Tibial artery (tissue), 4 donors: ENCODE measurements at regions not wholly inside any gene's neighbourhood (a gene's known extent, or its start where the extent isn't known, plus 50 kb on each side); places are given as distances from the start of the nearest gene placed in this dataset.

ENCODE experiments used
- DNase-seq, 2 donors: peaks; one replicate each; pipeline ENCODE4 v3.0.0-alpha.2; 2019
- H3K27ac ChIP-seq, 2 donors: fragments of 200-600 bp; sonication (generic) in 1 of 2; 1 replicate in 1 of 2; 2 replicates in 1 of 2; pipeline ENCODE4 v1.5.1; 2018 to 2019; ENCODE audit warnings: mild to moderate bottlenecking in 1 of 2
- H3K27me3 ChIP-seq, 2 donors: fragments of 200-600 bp; sonication (generic) in 1 of 2; one replicate each; pipeline versions ENCODE4 v1.5.1 to v1.6.0; 2016 to 2019
- H3K36me3 ChIP-seq, 3 donors: fragments of 200-600 bp; sonication (generic) in 2 of 3; one replicate each; pipeline ENCODE4 v1.5.1; 2016 to 2019; ENCODE audit warnings: mild to moderate bottlenecking in 2 of 3
- H3K4me1 ChIP-seq, 4 donors: fragments of 200-600 bp; sonication (generic) in 2 of 4; 1 replicate in 3 of 4; 2 replicates in 1 of 4; pipeline ENCODE4 v1.5.1; 2016 to 2019
- H3K4me3 ChIP-seq, 2 donors: fragments of 200-600 bp; sonication (generic) in 1 of 2; 1 replicate in 1 of 2; 2 replicates in 1 of 2; pipeline ENCODE4 v1.5.1; 2018 to 2019; ENCODE audit warnings: mild to moderate bottlenecking in 2 of 2
- H3K9me3 ChIP-seq, 3 donors: fragments of 200-600 bp; sonication (generic) in 1 of 3; one replicate each; pipeline ENCODE4 v1.5.1; 2016 to 2019
- CTCF ChIP-seq, 2 experiments: fragments of 200-600 bp in 1 of 2; fragments of 450-650 bp in 1 of 2; IDR thresholded peaks; one replicate each; pipeline ENCODE4 v1.5.1; 2017 to 2019; ENCODE audit warnings: antibody characterized with exemption in 2 of 2, mild to moderate bottlenecking in 1 of 2, moderate library complexity in 1 of 2
- intact Hi-C: fragments of 100-400 bp; cut with DNase I; formaldehyde crosslinking; loops from one replicate; pipeline ENCODE4 v1.15.0; 2023; ENCODE audit warnings: low total_unique reads

GRCh38 chr2:9107168-9108025, 99.2 kb upstream of the ASAP2 start:
- no peak overlapping the region for H3K27ac ChIP-seq
- intact Hi-C loops = no loop called here

GRCh38 chr2:9106338-9107167, 100.1 kb upstream of the ASAP2 start:
- H3K27ac ChIP-seq = no peak overlapping the region
- H3K27me3 ChIP-seq = no peaks in the 10 kb centered on the region
- TF ChIP-seq CTCF (IDR thresholded peaks at IDR 0.05) = no peak
- DNase-seq = no peak
- H3K4me1 ChIP-seq = peaks cover 0 to under 1% (median 0%) of the 10 kb centered on the region in 4 donors
- intact Hi-C loops = no loop called here
- H3K36me3 ChIP-seq = no peaks in the 10 kb centered on the region
- no peaks in the 10 kb centered on the region for H3K9me3 ChIP-seq
- no peak overlapping the region for H3K4me3 ChIP-seq

More at GRCh38 chr2:9107168-9108025, 99.2 kb upstream of the ASAP2 start:
- no peak for DNase-seq
- Histone ChIP-seq H3K27me3 (no peaks in the 10 kb centered on the region), H3K4me1 (peaks cover 0 to 8% (median 4%) of the 10 kb centered on the region in 4 donors), H3K4me3 (no peak overlapping the region), H3K36me3 (no peaks in the 10 kb centered on the region), H3K9me3 (no peaks in the 10 kb centered on the region)
- no peak for TF ChIP-seq CTCF (IDR thresholded peaks at IDR 0.05)

GRCh38 chr2:9105601-9106337, 100.8 kb upstream of the ASAP2 start:
- no peak for TF ChIP-seq CTCF (IDR thresholded peaks at IDR 0.05)
- no peaks in the 10 kb centered on the region for H3K4me1 ChIP-seq
- no peak for DNase-seq
- H3K4me3 ChIP-seq = no peak overlapping the region
- H3K27me3 ChIP-seq = no peaks in the 10 kb centered on the region
- H3K27ac ChIP-seq = no peak overlapping the region
- no peaks in the 10 kb centered on the region for H3K36me3 ChIP-seq
- intact Hi-C loops = no loop called here
- H3K9me3 ChIP-seq = no peaks in the 10 kb centered on the region

- Histone ChIP-seq H3K4me1 (no peaks in the 10 kb centered on the region), H3K36me3 (no peaks in the 10 kb centered on the region), H3K4me3 (no peak overlapping the region), H3K27me3 (no peaks in the 10 kb centered on the region), H3K9me3 (no peaks in the 10 kb centered on the region), H3K27ac (no peak overlapping the region)
- TF ChIP-seq CTCF (IDR thresholded peaks at IDR 0.05) = no peak
- intact Hi-C loops = no loop called here
- no peak for DNase-seq
Observed at GRCh38 chr2:9103663-9104277, 100.3 kb upstream of the MBOAT2 start.
